AG10803 (cell line): ENCODE measurements at regions not wholly inside any gene's neighbourhood (a gene's known extent, or its start where the extent isn't known, plus 50 kb on each side); places are given as distances from the start of the nearest gene placed in this dataset.

Experiments
- DNase-seq: peaks from one replicate; pipeline ENCODE4 v3.0.0; 2010; ENCODE audit warnings: low read depth
- H3K4me3 ChIP-seq: 2 replicates; pipeline ENCODE4 v1.5.1; 2011; ENCODE audit warnings: mild to moderate bottlenecking, low read length, control low read depth
- TF ChIP-seq, protein P1 (sequence below): conservative IDR thresholded peaks from 2 replicates; pipeline ENCODE4 v1.5.1; 2011; ENCODE audit warnings: mild to moderate bottlenecking, low read length, control low read depth, inconsistent platforms

DNA sequence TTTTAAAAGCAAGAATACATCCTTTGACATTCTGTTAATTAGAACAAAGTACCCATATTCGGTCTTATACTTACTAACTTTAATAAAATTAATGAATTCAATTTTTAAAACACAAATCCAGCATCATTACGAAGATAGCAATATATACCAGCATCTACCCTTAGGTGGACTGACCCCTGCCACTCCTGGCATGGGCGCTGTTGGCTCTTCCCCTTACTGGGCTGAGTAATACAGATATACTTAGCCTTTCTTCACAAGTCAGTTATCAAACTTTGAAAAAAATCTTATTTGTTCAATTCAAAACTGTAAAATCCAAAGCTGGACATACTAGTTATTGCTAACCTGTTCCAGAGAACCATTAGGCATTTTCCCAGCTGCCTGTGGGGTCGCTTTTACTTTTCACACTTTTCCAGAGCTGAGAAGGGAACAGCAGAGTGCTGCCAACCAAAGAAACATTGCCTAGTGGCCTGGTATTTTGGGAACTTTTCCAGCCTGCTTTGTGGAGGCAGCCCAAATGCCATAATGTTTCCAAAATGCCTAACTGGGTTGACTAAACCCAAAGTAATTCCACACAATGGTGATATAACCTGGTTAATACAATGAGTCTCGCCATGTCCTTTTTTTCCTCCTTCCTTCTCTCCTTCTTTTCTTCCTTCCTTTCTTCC lies 424.7 kb upstream of the ADGRL2 start:
- TF ChIP-seq, protein P1, sequence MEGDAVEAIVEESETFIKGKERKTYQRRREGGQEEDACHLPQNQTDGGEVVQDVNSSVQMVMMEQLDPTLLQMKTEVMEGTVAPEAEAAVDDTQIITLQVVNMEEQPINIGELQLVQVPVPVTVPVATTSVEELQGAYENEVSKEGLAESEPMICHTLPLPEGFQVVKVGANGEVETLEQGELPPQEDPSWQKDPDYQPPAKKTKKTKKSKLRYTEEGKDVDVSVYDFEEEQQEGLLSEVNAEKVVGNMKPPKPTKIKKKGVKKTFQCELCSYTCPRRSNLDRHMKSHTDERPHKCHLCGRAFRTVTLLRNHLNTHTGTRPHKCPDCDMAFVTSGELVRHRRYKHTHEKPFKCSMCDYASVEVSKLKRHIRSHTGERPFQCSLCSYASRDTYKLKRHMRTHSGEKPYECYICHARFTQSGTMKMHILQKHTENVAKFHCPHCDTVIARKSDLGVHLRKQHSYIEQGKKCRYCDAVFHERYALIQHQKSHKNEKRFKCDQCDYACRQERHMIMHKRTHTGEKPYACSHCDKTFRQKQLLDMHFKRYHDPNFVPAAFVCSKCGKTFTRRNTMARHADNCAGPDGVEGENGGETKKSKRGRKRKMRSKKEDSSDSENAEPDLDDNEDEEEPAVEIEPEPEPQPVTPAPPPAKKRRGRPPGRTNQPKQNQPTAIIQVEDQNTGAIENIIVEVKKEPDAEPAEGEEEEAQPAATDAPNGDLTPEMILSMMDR, result no peak
- H3K4me3 ChIP-seq, result no peak overlapping the region
- no peak for DNase-seq

DNA sequence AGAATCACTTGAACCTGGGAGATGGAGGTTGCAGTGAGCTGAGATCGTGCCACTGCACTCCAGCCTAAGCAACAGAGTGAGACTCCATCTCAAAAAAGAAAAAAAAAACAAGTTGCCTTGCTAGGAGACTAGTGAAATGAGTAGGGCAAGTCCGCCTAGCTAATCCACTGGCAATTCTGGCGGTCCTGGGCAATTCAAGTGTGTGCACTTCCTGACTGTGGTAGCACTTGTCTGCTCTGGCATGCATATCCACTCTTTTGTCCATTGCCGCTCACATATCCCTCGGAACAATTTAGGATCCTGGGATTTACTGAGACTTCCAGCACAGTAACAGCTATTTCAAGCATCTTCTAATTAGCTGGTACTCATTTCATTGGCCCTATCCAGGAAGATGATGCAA lies 426.3 kb upstream of the ADGRL2 start:
- DNase-seq, result no peak
- TF ChIP-seq, protein P1, result no peak
- H3K4me3 ChIP-seq, result no peak overlapping the region

DNA sequence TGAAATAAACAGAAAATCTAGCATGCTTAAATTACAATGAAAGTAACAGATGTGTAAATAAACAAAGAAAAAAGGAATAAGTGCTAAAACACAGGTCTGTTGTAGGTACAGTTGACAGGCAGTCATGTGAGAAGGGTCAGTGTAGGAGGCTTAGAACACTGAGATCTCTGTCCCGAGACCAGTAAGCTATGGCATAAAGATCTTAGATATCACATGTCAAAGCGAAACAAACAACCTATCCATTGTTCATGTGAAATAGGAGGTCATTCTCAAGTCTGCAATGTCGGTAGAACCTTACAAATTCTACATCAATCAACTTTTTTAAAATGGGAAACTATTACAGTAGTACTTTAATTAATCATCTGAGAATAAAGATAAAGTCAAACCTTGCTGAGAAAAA lies 428.9 kb upstream of the ADGRL2 start:
- no peak for DNase-seq
- TF ChIP-seq, protein P1, result no peak
- no peak overlapping the region for H3K4me3 ChIP-seq

DNA sequence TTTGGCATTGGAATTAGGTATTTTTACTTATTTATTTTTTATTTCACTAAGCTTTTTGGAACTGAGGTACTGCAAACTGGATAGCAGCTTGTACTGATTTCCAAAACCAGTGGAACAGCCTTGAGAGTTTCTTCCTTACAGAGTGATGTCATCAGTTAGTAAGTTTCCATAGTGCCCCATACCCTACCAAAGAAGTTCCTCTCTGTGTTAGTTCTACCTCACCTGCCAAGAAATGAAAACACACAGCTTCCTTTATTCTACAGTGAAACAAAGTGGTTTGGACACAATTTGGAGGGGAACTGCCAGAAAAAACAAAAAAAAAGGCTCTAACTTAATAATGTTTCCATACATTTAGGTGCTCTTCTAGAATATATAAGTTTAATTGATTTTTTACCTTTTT lies 430.9 kb upstream of the ADGRL2 start:
- DNase-seq, result no peak
- TF ChIP-seq, protein P1, result no peak
- H3K4me3 ChIP-seq, result no peak overlapping the region

DNA sequence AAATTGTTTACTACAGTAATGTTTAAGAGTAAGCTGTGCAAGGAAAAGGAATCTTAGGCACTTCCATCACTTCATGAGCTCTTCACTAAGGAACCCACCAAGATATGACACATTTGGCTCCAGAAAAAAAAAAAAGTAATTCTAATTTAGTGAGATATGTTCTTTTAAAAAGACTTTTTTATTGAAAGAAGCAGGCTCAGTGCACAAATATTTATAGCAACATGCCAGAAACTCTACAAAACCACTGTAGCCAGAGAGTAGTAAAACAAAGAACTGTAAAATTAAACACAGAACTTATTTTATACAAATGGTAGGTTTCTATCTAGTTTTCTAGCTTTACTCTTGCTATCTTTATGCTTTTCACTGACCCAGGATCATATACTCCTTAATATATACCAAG lies 434.6 kb upstream of the ADGRL2 start:
- no peak overlapping the region for H3K4me3 ChIP-seq
- TF ChIP-seq, protein P1, result no peak
- DNase-seq, result no peak

DNA sequence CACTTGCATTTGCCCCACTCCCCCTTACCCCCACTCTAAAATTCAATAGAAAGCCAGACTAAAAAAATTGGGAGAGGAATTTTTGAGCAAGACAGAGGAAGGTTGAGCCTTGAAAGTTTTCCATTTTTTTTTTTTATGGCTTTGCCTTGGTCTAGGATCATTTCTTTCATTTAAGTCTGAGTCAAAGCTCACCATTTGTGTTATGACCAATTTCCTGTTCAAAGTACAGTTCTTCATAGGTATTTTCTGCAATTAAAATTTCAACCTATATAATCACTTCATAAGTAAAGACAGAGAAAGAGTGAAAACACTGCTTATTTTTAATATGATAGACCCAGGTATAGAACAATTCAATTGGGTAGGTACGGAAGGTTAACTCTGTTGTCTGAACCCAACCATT lies 436.6 kb upstream of the ADGRL2 start:
- no peak overlapping the region for H3K4me3 ChIP-seq
- TF ChIP-seq, protein P1, result no peak
- no peak for DNase-seq

DNA sequence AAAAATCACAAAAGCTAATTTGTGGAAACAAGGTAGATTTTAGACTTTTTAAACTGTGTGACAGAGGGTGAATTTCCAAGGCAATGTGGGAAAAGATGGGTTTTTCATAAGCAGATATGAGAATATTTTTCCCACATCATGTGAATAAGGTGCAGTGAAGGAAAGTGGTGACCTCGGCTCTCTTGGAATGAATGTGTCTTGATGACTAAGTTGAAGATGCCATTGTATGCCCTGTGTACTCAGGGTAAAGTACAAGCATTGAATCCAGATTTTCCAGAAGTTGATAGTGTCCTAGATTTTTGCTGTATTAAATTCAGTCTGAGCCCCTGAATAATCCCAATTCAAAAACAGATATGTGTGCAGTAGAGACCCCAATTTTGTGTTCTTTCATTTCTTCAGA lies 442.6 kb upstream of the ADGRL2 start:
- no peak for DNase-seq
- TF ChIP-seq, protein P1, result no peak
- H3K4me3 ChIP-seq, result no peak overlapping the region
